ENCODE measurements at regions not wholly inside any gene's neighbourhood (a gene's known extent, or its start where the extent isn't known, plus 50 kb on each side); places are given as distances from the start of the nearest gene placed in this dataset.

DNA sequence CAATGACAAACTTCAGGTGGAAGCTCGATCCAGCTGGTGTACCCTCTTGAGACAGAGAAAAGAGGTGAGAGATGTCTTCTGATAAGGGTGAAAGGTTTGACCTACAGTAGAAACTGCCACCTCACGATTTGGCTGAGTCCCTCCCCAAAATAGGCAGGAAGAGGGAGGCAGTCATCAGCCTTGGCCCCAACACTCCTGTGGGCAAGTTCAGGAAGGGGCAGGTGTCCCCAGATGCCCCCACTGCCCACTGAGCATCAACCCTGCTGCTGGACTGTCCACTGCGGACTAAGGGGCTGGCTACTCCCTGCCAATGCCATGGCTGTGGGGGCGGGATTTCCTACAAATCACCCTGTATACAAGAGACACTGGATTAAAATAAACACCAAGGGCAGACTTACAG lies 441.4 kb downstream of the BUD13 start:
- TF ChIP-seq, protein P1, sequence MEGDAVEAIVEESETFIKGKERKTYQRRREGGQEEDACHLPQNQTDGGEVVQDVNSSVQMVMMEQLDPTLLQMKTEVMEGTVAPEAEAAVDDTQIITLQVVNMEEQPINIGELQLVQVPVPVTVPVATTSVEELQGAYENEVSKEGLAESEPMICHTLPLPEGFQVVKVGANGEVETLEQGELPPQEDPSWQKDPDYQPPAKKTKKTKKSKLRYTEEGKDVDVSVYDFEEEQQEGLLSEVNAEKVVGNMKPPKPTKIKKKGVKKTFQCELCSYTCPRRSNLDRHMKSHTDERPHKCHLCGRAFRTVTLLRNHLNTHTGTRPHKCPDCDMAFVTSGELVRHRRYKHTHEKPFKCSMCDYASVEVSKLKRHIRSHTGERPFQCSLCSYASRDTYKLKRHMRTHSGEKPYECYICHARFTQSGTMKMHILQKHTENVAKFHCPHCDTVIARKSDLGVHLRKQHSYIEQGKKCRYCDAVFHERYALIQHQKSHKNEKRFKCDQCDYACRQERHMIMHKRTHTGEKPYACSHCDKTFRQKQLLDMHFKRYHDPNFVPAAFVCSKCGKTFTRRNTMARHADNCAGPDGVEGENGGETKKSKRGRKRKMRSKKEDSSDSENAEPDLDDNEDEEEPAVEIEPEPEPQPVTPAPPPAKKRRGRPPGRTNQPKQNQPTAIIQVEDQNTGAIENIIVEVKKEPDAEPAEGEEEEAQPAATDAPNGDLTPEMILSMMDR (conservative IDR thresholded peaks at IDR 0.05 in 1 of 2, IDR thresholded peaks at IDR 0.05 in 1 of 2; ENCODE audit: low read depth in 1 of 2, low read length in 2 of 2) = no peak
- no peak for TF ChIP-seq EZH2 (IDR thresholded peaks at IDR 0.05; ENCODE audit: low read length, missing control alignments)
